Esophagus (tissue), 2 donors: ENCODE measurements at regions not wholly inside any gene's neighbourhood (a gene's known extent, or its start where the extent isn't known, plus 50 kb on each side); places are given as distances from the start of the nearest gene placed in this dataset.
"Not testable (repeated sequence)": the region's sequence is repeated elsewhere in the genome, so short reads cannot be mapped to it uniquely, and the experiment has no call there.

Source experiments
- H3K27ac ChIP-seq, 2 donors: one replicate each; pipeline ENCODE4 v1.5.1; 2013; ENCODE audit warnings: low read depth in 2 of 2, mild to moderate bottlenecking in 2 of 2, inconsistent platforms in 1 of 2, low read length in 1 of 2, moderate library complexity in 1 of 2
- H3K27me3 ChIP-seq, 2 donors: one replicate each; pipeline ENCODE4 v1.6.1; 2013; ENCODE audit warnings: low read length in 2 of 2, control low read depth in 1 of 2, mild to moderate bottlenecking in 1 of 2; ENCODE audit not compliant: insufficient read depth in 2 of 2, control insufficient read depth in 1 of 2
- H3K36me3 ChIP-seq, 2 donors: one replicate each; pipeline ENCODE4 v1.6.1; 2013; ENCODE audit warnings: low read length in 1 of 2; ENCODE audit not compliant: control insufficient read depth in 2 of 2, insufficient read depth in 2 of 2
- H3K4me1 ChIP-seq, 2 donors: one replicate each; pipeline ENCODE4 v1.6.1; 2013; ENCODE audit warnings: low read length in 1 of 2; ENCODE audit not compliant: control insufficient read depth in 2 of 2, insufficient read depth in 2 of 2
- H3K4me3 ChIP-seq, 2 donors: one replicate each; pipeline ENCODE4 v1.5.1; 2013; ENCODE audit warnings: low read length in 2 of 2, mild to moderate bottlenecking in 2 of 2, low read depth in 1 of 2, moderate library complexity in 1 of 2
- H3K9me3 ChIP-seq, 2 donors: one replicate each; pipeline ENCODE4 v1.6.1; 2013; ENCODE audit warnings: mild to moderate bottlenecking in 2 of 2, low read depth in 1 of 2, low read length in 1 of 2, moderate library complexity in 1 of 2; ENCODE audit not compliant: control insufficient read depth in 2 of 2, insufficient read depth in 1 of 2
- WGBS, 2 donors: extraction: QIAGEN DNeasy Blood & Tissue Kit; methylation state at CpG; one replicate each; pipeline ENCODE4 v1.1.7; 2013; 5-methylcytosine and 5-hydroxymethylcytosine counted together
- donor health status: healthy with polysubstance abuse.
- donor health status: Bipolar disorder and iron deficiency.

- Histone ChIP-seq H3K4me3 (no peak overlapping the region), H3K36me3 (no peaks in the 10 kb centered on the region), H3K9me3 (no peaks in the 10 kb centered on the region), H3K27ac (no peak overlapping the region), H3K4me1 (no peaks in the 10 kb centered on the region), H3K27me3 (no peaks in the 10 kb centered on the region)
- 66 to 86% methylated on average over 5 of the region's 5 CpGs for WGBS, 2 donors
Measured at GRCh38 chr14:23884541-23884904, 69.0 kb upstream of the DHRS4 start.

DNA sequence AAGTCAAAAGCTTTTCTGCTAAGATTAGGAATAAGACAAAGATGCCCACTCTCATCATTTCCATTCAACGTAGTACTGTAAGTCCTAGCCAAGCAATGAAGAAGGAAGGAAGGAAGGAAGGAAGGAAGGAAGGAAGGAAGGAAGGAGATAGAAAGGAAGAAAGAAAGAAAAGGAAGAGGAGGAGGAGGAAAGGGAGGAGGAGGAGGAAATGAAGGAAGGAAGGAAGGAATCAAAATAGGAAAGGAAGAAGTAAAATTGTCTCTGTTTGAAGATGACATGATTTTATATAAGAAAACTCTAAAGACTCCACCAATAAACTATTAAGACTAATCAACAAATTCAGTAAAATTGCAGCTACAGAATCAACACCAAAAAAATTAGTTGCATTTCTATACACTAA is 66.0 kb upstream of the DHRS4 start:
- Histone ChIP-seq H3K27me3 (no peaks in the 10 kb centered on the region), H3K36me3 (no peaks in the 10 kb centered on the region), H3K9me3 (no peaks in the 10 kb centered on the region), H3K4me1 (no peaks in the 10 kb centered on the region), H3K27ac (no peak overlapping the region), H3K4me3 (no peak overlapping the region)
- WGBS, 2 donors, result 83 to 85% methylated on average over 1 of the region's 1 CpG

DNA sequence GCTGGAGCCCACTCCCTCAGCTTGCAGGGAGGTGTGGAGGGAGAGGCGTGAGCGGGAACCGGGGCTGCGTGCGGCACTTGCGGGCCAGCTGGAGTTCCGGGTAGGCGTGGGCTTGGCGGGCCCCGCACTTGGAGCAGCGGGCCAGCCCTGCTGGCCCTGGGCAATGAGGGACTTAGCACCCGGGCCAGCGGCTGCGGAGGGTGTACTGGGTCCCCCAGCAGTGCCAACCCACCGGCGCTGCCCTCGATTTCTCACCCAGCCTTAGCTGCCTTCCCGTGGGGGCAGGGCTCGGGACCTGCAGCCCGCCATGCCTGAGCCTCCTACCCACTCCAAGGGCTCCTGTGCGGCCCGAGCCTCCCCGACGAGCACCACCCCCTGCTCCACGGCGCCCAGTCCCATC is 61.9 kb upstream of the DHRS4 start:
- H3K4me3 ChIP-seq, H3K27ac ChIP-seq, H3K4me1 ChIP-seq, H3K9me3 ChIP-seq, H3K36me3 ChIP-seq, H3K27me3 ChIP-seq: not testable (repeated sequence)
- 92 to 96% methylated on average over 16 to 26 of the region's 26 CpGs for WGBS, 2 donors

DNA sequence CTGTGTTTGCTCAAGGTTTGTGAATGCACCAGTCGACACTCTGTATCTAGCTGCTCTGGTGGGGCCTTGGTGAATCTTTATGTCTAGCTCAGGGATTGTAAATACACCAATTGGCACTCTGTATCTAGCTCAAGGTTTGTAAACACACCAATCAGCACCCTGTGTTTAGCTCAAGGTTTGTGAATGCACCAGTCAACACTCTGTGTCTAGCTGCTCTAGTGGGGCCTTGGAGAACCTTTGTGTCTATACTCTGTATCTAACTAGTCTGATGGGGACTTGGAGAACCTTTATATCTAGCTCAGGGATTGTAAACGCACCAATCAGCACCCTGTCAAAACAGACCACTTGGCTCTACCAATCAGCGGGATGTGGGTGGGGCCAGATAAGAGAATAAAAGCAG is 61.3 kb upstream of the DHRS4 start:
- H3K4me3 ChIP-seq, H3K36me3 ChIP-seq, H3K27me3 ChIP-seq, H3K4me1 ChIP-seq, H3K27ac ChIP-seq, H3K9me3 ChIP-seq: not testable (repeated sequence)
- WGBS, 2 donors, result 76 to 86% methylated on average over 3 of the region's 3 CpGs

GRCh38 chr14:23894362-23895052 is 59.1 kb upstream of the DHRS4 start:
- Histone ChIP-seq H3K27me3 (no peaks in the 10 kb centered on the region), H3K4me1 (no peaks in the 10 kb centered on the region), H3K4me3 (no peak overlapping the region), H3K27ac (no peak overlapping the region), H3K9me3 (no peaks in the 10 kb centered on the region), H3K36me3 (no peaks in the 10 kb centered on the region)
- WGBS, 2 donors, result 65 to 67% methylated on average over 4 of the region's 4 CpGs

GRCh38 chr14:23895053-23895419 is 58.5 kb upstream of the DHRS4 start:
- no peaks in the 10 kb centered on the region for H3K4me1 ChIP-seq
- no peak overlapping the region for H3K4me3 ChIP-seq
- no peak overlapping the region for H3K27ac ChIP-seq
- H3K9me3 ChIP-seq, result no peaks in the 10 kb centered on the region
- H3K27me3 ChIP-seq, result no peaks in the 10 kb centered on the region
- 84 to 89% methylated on average over 1 of the region's 1 CpG for WGBS, 2 donors
- H3K36me3 ChIP-seq, result no peaks in the 10 kb centered on the region

DNA sequence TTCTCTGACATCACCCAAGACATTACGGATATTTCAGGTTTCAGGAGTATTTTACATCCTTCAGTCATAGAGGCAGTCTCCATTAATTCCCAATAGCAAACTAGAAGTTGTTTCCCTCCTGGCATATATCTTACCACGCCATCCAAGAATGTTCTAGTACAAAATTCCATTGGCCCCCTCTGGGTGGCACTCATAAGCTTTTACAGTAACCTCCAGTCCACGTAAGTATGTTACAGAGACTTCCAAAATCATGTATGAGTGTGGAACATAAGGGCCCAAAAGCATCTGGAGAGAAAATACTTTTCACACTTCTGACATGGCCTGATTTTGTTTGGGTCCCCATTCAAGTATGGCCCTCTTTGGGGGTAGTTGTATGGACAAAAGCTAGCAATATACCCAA is 58.1 kb upstream of the DHRS4 start:
- Histone ChIP-seq H3K9me3 (no peaks in the 10 kb centered on the region), H3K27me3 (no peaks in the 10 kb centered on the region), H3K4me3 (no peak overlapping the region), H3K4me1 (no peaks in the 10 kb centered on the region), H3K36me3 (no peaks in the 10 kb centered on the region), H3K27ac (no peak overlapping the region)
- WGBS, 2 donors, result 68 to 71% methylated on average over 3 of the region's 3 CpGs

DNA sequence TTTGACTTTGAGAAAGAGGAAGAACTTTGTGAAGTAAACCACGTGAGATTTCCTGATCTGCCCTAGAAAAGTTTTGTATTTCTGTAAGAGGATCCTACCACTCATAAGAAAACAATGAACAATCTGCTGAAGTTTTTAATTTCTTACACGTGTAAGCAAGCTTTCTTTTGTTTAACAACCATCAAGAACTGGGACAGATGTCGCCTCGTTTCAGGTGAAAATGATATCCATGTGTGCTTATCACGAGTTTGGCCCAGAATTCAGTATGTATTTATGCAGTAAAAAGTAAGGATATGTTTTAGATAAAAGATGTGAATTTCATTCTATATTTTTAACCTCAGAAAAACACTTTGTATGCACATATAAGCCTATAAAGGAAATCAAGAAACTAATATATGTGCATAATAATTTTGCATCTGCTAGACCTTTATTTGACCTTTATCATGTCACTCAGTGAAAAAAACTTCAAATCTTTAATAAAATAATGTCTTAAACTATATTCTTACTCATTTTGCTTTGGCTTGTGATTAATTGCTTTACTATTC is 56.9 kb upstream of the DHRS4 start:
- Histone ChIP-seq H3K4me1 (no peaks in the 10 kb centered on the region), H3K36me3 (no peaks in the 10 kb centered on the region), H3K4me3 (no peak overlapping the region), H3K27me3 (peaks cover 0 to 4% of the 10 kb centered on the region in 2 donors), H3K9me3 (no peaks in the 10 kb centered on the region), H3K27ac (no peak overlapping the region)
- WGBS, 2 donors, result 54 to 61% methylated on average over 5 of the region's 5 CpGs

- not testable (repeated sequence) for H3K27me3 ChIP-seq, H3K4me3 ChIP-seq, H3K36me3 ChIP-seq, H3K9me3 ChIP-seq, H3K4me1 ChIP-seq, H3K27ac ChIP-seq
- WGBS, 2 donors, result 84 to 92% methylated on average over 2 of the region's 2 CpGs
Measured at GRCh38 chr14:23897291-23897690, 56.3 kb upstream of the DHRS4 start.

- not testable (repeated sequence) for H3K27me3 ChIP-seq, H3K36me3 ChIP-seq, H3K4me1 ChIP-seq, H3K9me3 ChIP-seq, H3K4me3 ChIP-seq, H3K27ac ChIP-seq
- 88 to 95% methylated on average over 20 of the region's 20 CpGs for WGBS, 2 donors
Measured at GRCh38 chr14:23898359-23898758, 55.2 kb upstream of the DHRS4 start.
